ENCODE measurements at regions not wholly inside any gene's neighbourhood (a gene's known extent, or its start where the extent isn't known, plus 50 kb on each side); places are given as distances from the start of the nearest gene placed in this dataset.

DNA sequence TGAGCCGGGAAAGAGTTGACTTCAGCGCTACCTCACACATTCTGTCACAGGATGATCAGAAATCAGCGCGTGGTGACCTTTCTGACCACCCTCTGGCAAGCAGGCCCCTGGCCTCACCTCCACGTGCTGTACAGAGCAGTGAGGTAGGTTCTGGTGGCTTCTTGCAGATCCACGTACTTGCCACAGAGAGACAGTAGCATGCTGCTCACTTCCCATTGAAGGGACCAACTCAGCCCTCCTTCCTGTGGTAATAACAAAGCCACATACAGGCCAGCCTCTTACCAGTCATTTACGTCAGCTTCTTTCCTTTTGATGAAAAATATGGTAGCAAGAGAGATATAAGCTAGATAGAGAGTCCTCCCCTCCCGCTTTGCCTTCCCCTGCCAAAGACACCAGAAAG, 200.7 kb downstream of the CHRM3 start:
- ChIA-PET POLR2A (interaction anchor here (1.0 kb wide), 1 partner anchor 10 kb away, joined by 4 read pairs; no protein-coding TSS in a partner anchor), CTCF (ENCODE audit: unreplicated experiment) (no interaction called here)

DNA sequence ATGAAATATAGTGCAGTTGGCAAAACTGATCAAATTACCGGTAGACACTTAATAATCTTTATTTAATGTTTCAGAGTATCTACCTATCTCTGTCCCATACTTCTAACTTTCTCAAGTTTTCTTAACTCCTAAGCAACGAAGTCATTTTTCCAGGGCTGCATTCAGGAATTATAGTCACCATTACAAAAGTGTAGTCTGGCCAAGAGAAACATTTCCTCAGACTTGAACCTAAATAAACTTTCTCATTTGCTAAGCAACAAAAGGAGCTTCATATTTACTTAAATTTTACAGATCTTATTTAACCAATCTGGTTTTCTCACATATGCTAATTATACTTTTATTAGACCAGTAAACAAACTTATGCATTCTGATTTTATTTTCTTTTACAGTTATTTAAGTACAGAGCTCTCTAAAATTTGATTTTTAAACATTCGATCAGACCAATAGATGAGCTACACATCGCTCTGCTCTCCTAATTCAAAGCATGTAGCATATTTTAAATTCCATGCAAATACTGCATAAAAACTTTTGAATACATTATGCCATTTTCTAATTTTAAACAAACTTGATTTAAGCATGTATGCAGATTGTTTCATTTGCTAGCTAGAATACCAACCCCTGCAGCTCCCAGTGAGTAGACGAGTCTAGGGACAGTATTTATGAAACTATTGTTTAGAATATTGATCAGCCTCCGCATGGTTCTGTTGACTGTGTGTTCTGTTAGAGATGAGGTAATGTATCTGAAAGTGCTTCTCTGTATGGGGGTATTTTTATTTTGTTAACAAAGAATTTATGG, 201.4 kb downstream of the CHRM3 start:
- Histone ChIP-seq H3K9me2 (ENCODE audit: insufficient read depth, low read length) (no peaks in the 10 kb centered on the region), H3K79me2 (ENCODE audit: insufficient read depth, low read depth, low read length) (no peaks in the 10 kb centered on the region), H3K27ac (ENCODE audit: low read depth, low read length, poor library complexity, severe bottlenecking) (no peak overlapping the region), H3K4me1 (ENCODE audit: insufficient read depth, low read length, poor library complexity, severe bottlenecking) (no peaks in the 10 kb centered on the region), H4K20me1 (ENCODE audit: insufficient read depth, low read length) (no peaks in the 10 kb centered on the region), H2AFZ (ENCODE audit: low read length) (no peak overlapping the region), H3K4me2 (ENCODE audit: low read length) (no peak overlapping the region), H3K9me3 (ENCODE audit: low read length) (no peaks in the 10 kb centered on the region), H3K36me3 (ENCODE audit: insufficient read depth, low read length) (no peaks in the 10 kb centered on the region), H3K4me3 (ENCODE audit: low read depth, low read length, poor library complexity, severe bottlenecking) (no peak overlapping the region)
- intact Hi-C loops (cut with micrococcal nuclease; ENCODE audit: unreplicated experiment), result no loop called here
- DNase-seq (ENCODE audit: low spot score), result no peak
- CTCF ChIA-PET (ENCODE audit: unreplicated experiment), result no interaction called here
- no TSS peak for BruUV-seq (replicated peaks)
- POLR2A ChIA-PET, result interaction anchor here (1.0 to 1.1 kb wide), 2 partner anchors 9 to 18 kb away, joined by 3 to 4 read pairs; no protein-coding TSS in a partner anchor
- no peak for TF ChIP-seq EZH2phosphoT487 (IDR thresholded peaks at IDR 0.05; ENCODE audit: borderline replicate concordance, low read depth, low read length)
- TF ChIP-seq, protein P1, sequence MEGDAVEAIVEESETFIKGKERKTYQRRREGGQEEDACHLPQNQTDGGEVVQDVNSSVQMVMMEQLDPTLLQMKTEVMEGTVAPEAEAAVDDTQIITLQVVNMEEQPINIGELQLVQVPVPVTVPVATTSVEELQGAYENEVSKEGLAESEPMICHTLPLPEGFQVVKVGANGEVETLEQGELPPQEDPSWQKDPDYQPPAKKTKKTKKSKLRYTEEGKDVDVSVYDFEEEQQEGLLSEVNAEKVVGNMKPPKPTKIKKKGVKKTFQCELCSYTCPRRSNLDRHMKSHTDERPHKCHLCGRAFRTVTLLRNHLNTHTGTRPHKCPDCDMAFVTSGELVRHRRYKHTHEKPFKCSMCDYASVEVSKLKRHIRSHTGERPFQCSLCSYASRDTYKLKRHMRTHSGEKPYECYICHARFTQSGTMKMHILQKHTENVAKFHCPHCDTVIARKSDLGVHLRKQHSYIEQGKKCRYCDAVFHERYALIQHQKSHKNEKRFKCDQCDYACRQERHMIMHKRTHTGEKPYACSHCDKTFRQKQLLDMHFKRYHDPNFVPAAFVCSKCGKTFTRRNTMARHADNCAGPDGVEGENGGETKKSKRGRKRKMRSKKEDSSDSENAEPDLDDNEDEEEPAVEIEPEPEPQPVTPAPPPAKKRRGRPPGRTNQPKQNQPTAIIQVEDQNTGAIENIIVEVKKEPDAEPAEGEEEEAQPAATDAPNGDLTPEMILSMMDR (conservative IDR thresholded peaks at IDR 0.05; ENCODE audit: low read length), result no peak

More for the DNA sequence above, 200.7 kb downstream of the CHRM3 start:
- H4K20me1 ChIP-seq (ENCODE audit: insufficient read depth, low read length), result no peaks in the 10 kb centered on the region
- H3K9me3 ChIP-seq (ENCODE audit: low read length), result no peaks in the 10 kb centered on the region
- no TSS peak for BruUV-seq (replicated peaks)
- no peaks in the 10 kb centered on the region for H3K36me3 ChIP-seq (ENCODE audit: insufficient read depth, low read length)
- no peak overlapping the region for H3K4me2 ChIP-seq (ENCODE audit: low read length)
- no peak overlapping the region for H2AFZ ChIP-seq (ENCODE audit: low read length)
- H3K4me3 ChIP-seq (ENCODE audit: low read depth, low read length, poor library complexity, severe bottlenecking), result no peak overlapping the region
- H3K79me2 ChIP-seq (ENCODE audit: insufficient read depth, low read depth, low read length), result no peaks in the 10 kb centered on the region
- DNase-seq (ENCODE audit: low spot score), result no peak
- TF ChIP-seq EZH2phosphoT487 (IDR thresholded peaks at IDR 0.05; ENCODE audit: borderline replicate concordance, low read depth, low read length), result no peak
- TF ChIP-seq, protein P1 (conservative IDR thresholded peaks at IDR 0.05; ENCODE audit: low read length), result no peak
- H3K4me1 ChIP-seq (ENCODE audit: insufficient read depth, low read length, poor library complexity, severe bottlenecking), result no peaks in the 10 kb centered on the region
- H3K27ac ChIP-seq (ENCODE audit: low read depth, low read length, poor library complexity, severe bottlenecking), result no peak overlapping the region
- no peaks in the 10 kb centered on the region for H3K9me2 ChIP-seq (ENCODE audit: insufficient read depth, low read length)
- intact Hi-C loops (cut with micrococcal nuclease; ENCODE audit: unreplicated experiment), result no loop called here

DNA sequence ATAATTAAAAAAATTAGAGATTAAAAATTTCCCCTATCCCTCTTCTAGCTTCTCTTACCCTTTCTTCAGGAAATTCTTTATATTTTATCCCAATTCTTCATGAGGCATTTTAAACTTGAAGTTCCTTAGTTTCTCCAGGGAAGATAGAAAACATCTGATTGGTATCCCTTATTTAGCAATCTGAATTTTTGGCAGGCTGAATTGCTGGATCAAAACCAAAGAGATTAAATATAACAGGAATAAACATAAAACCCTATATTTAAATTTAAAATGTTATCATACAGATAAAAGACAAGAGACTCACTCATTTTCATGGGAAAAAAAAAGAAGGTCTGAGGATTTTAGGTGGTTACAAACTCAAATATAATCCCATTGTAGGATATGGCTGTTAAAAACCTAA, 204.2 kb downstream of the CHRM3 start:
- Histone ChIP-seq H3K36me3 (ENCODE audit: insufficient read depth, low read length) (no peaks in the 10 kb centered on the region), H3K4me1 (ENCODE audit: insufficient read depth, low read length, poor library complexity, severe bottlenecking) (no peaks in the 10 kb centered on the region), H3K9me3 (ENCODE audit: low read length) (no peaks in the 10 kb centered on the region), H3K4me2 (ENCODE audit: low read length) (no peak overlapping the region), H3K27ac (ENCODE audit: low read depth, low read length, poor library complexity, severe bottlenecking) (no peak overlapping the region), H3K4me3 (ENCODE audit: low read depth, low read length, poor library complexity, severe bottlenecking) (no peak overlapping the region), H2AFZ (ENCODE audit: low read length) (no peak overlapping the region), H4K20me1 (ENCODE audit: insufficient read depth, low read length) (no peaks in the 10 kb centered on the region), H3K9me2 (ENCODE audit: insufficient read depth, low read length) (no peaks in the 10 kb centered on the region), H3K79me2 (ENCODE audit: insufficient read depth, low read depth, low read length) (no peaks in the 10 kb centered on the region)
- BruUV-seq (replicated peaks), result no TSS peak
- intact Hi-C loops (cut with micrococcal nuclease; ENCODE audit: unreplicated experiment), result no loop called here
- TF ChIP-seq, protein P1 (conservative IDR thresholded peaks at IDR 0.05; ENCODE audit: low read length), result no peak
- no peak for TF ChIP-seq EZH2phosphoT487 (IDR thresholded peaks at IDR 0.05; ENCODE audit: borderline replicate concordance, low read depth, low read length)
- DNase-seq (ENCODE audit: low spot score), result no peak
- ChIA-PET CTCF (ENCODE audit: unreplicated experiment) (no interaction called here), POLR2A (no interaction called here)

Measured in OCI-LY7 (cell line).